IMR-90 (cell line): ENCODE measurements at regions not wholly inside any gene's neighbourhood (a gene's known extent, or its start where the extent isn't known, plus 50 kb on each side); places are given as distances from the start of the nearest gene placed in this dataset.

ENCODE experiments used
- ATAC-seq: fragments of 200-7000 bp; cut with Tn5 transposase; 2 replicates; pipeline ENCODE4 v1.9.1; 2020; ENCODE audit warnings: low read depth, mild to moderate bottlenecking, moderate library complexity
- BruUV-seq: library from RNA; stranded (reverse); fragments of 400-500 nt; replicated peaks from 2 replicates; lab custom pipeline; 2021; lab: Mats Ljungman, UMichigan
- CTCF ChIA-PET: fragments of 300-600 bp; formaldehyde crosslinking; extraction: SDS; loops from one replicate; lab custom pipeline; 2021; ENCODE audit warnings: antibody characterized with exemption; lab: Yijun Ruan, JAX
- POLR2A ChIA-PET: fragments of 300-600 bp; sonication (Branson Sonifier 250); formaldehyde crosslinking; loops from one replicate; lab custom pipeline; 2022; ENCODE audit warnings: antibody characterized with exemption; ENCODE audit not compliant: unreplicated experiment; lab: Charles Lee
- DNase-seq: peaks from one replicate; pipeline ENCODE4 v3.0.0; 2013
- H2AFZ ChIP-seq: replicated peaks from 2 replicates; pipeline ENCODE3; 2013; ENCODE audit warnings: low read length, mild to moderate bottlenecking; ENCODE audit not compliant: poor library complexity
- H2AK5ac ChIP-seq: 2 replicates; pipeline ENCODE4 v1.6.1; 2013; ENCODE audit warnings: low read depth, low read length, inconsistent platforms
- H2AK9ac ChIP-seq: replicated peaks from 2 replicates; pipeline ENCODE3; 2013; ENCODE audit warnings: mild to moderate bottlenecking, low read depth, low read length, moderate library complexity; ENCODE audit not compliant: poor library complexity
- H2BK120ac ChIP-seq: 2 replicates; pipeline ENCODE4 v1.6.1; 2013; ENCODE audit warnings: low read depth, low read length, inconsistent platforms
- H2BK15ac ChIP-seq: 3 replicates; pipeline ENCODE4 v1.6.1; 2013; ENCODE audit warnings: low read depth, low read length, inconsistent platforms
- H2BK20ac ChIP-seq: 2 replicates; pipeline ENCODE4 v1.6.1; 2013; ENCODE audit warnings: low read depth, mild to moderate bottlenecking, inconsistent platforms, low read length, moderate library complexity
- H2BK5ac ChIP-seq: 2 replicates; pipeline ENCODE4 v1.6.1; 2013; ENCODE audit warnings: mild to moderate bottlenecking, low read depth, low read length, inconsistent platforms; ENCODE audit not compliant: poor library complexity, severe bottlenecking
- H3K14ac ChIP-seq: replicated peaks from 2 replicates; pipeline ENCODE4 v1.6.1; 2013; ENCODE audit warnings: low read depth, low read length, inconsistent platforms
- H3K18ac ChIP-seq: 2 replicates; pipeline ENCODE4 v1.6.1; 2013; ENCODE audit warnings: low read depth, low read length, control low read depth
- H3K23ac ChIP-seq: 2 replicates; pipeline ENCODE4 v1.6.1; 2013; ENCODE audit warnings: low read depth, low read length, inconsistent platforms
- H3K27ac ChIP-seq: 2 replicates; pipeline ENCODE4 v1.5.1; 2013; ENCODE audit warnings: mild to moderate bottlenecking, control low read depth, low read length; ENCODE audit not compliant: insufficient read depth
- H3K27me3 ChIP-seq: 2 replicates; pipeline ENCODE4 v1.6.1; 2013; ENCODE audit warnings: low read length; ENCODE audit not compliant: control insufficient read depth, insufficient read depth
- H3K36me3 ChIP-seq: 2 replicates; pipeline ENCODE4 v1.6.1; 2013; ENCODE audit warnings: low read length, mixed read lengths; ENCODE audit not compliant: control insufficient read depth, insufficient read depth
- H3K4ac ChIP-seq: 2 replicates; pipeline ENCODE4 v1.6.1; 2013; ENCODE audit warnings: low read depth, low read length, inconsistent platforms
- H3K4me1 ChIP-seq: 2 replicates; pipeline ENCODE4 v1.6.1; 2013; ENCODE audit warnings: low read length, mixed read lengths; ENCODE audit not compliant: control insufficient read depth, insufficient read depth
- H3K4me2 ChIP-seq: 2 replicates; pipeline ENCODE4 v1.6.1; 2013; ENCODE audit warnings: low read depth, mild to moderate bottlenecking, control low read depth, low read length, moderate library complexity
- H3K4me3 ChIP-seq: 2 replicates; pipeline ENCODE4 v1.5.1; 2013; ENCODE audit warnings: low read depth, mild to moderate bottlenecking, control low read depth, low read length, moderate library complexity; ENCODE audit not compliant: insufficient read depth
- H3K56ac ChIP-seq: 2 replicates; pipeline ENCODE4 v1.6.1; 2013; ENCODE audit warnings: low read length, inconsistent platforms; ENCODE audit not compliant: insufficient read depth; ENCODE audit errors: extremely low read depth
- H3K79me1 ChIP-seq, 2 experiments: 2 replicates each; pipeline ENCODE4 v1.6.1; 2013; ENCODE audit warnings: low read length in 2 of 2, inconsistent platforms in 1 of 2, low read depth in 1 of 2
- H3K9ac ChIP-seq: 2 replicates; pipeline ENCODE4 v1.6.1; 2013; ENCODE audit warnings: low read depth, low read length, control low read depth
- H3K9me1 ChIP-seq: 2 replicates; pipeline ENCODE4 v1.6.1; 2013; ENCODE audit warnings: low read length, inconsistent platforms; ENCODE audit not compliant: insufficient read depth
- H3K9me3 ChIP-seq: 2 replicates; pipeline ENCODE4 v1.6.1; 2013; ENCODE audit warnings: low read length; ENCODE audit not compliant: control insufficient read depth, insufficient read depth
- H4K20me1 ChIP-seq: 2 replicates; pipeline ENCODE4 v1.6.1; 2013; ENCODE audit warnings: low read length, inconsistent platforms; ENCODE audit not compliant: insufficient read depth
- H4K5ac ChIP-seq: 2 replicates; pipeline ENCODE4 v1.6.1; 2013; ENCODE audit warnings: mild to moderate bottlenecking, low read depth, low read length, control low read depth
- H4K8ac ChIP-seq, 2 experiments: 2 replicates each; pipeline ENCODE4 v1.6.1; 2013; ENCODE audit warnings: low read depth in 2 of 2, low read length in 2 of 2, control low read depth in 1 of 2, inconsistent platforms in 1 of 2
- H4K91ac ChIP-seq: 2 replicates; pipeline ENCODE4 v1.6.1; 2013; ENCODE audit warnings: low read depth, low read length, inconsistent platforms; ENCODE audit not compliant: insufficient read depth
- CHD1 ChIP-seq: IDR thresholded peaks from 2 replicates; pipeline ENCODE4 v1.6.1; 2012; ENCODE audit warnings: low read depth, low read length, improper control_type of control experiment
- ELK1 ChIP-seq: fragments of 150-350 bp; IDR thresholded peaks from 2 replicates; pipeline ENCODE4 v1.6.1; 2016; ENCODE audit warnings: low read depth, mild to moderate bottlenecking, low read length, moderate library complexity, borderline replicate concordance
- FOS ChIP-seq: fragments of 150-350 bp; IDR thresholded peaks from 2 replicates; pipeline ENCODE4 v1.6.1; 2016; ENCODE audit warnings: low read depth, low read length
- MAFK ChIP-seq: IDR thresholded peaks from 2 replicates; pipeline ENCODE4 v1.6.1; 2012; ENCODE audit warnings: low read depth, low read length, improper control_type of control experiment
- MAZ ChIP-seq: IDR thresholded peaks from 2 replicates; pipeline ENCODE4 v1.6.1; 2012; ENCODE audit warnings: low read depth, mild to moderate bottlenecking, low read length, improper control_type of control experiment, moderate library complexity, borderline replicate concordance
- NFE2L2 ChIP-seq: fragments of 150-350 bp; IDR thresholded peaks from 2 replicates; pipeline ENCODE4 v1.6.1; 2016; ENCODE audit warnings: low read depth, mild to moderate bottlenecking, low read length
- POLR2A ChIP-seq: IDR thresholded peaks from 2 replicates; pipeline ENCODE4 v1.6.1; 2012; ENCODE audit warnings: mild to moderate bottlenecking, low read depth, low read length
- RCOR1 ChIP-seq: IDR thresholded peaks from 2 replicates; pipeline ENCODE4 v1.6.1; 2012; ENCODE audit warnings: mild to moderate bottlenecking, low read length, improper control_type of control experiment; ENCODE audit not compliant: insufficient replicate concordance
- RFX5 ChIP-seq: IDR thresholded peaks from 2 replicates; pipeline ENCODE4 v1.8.0; 2012; ENCODE audit warnings: low read depth, mild to moderate bottlenecking, low read length, moderate library complexity
- USF2 ChIP-seq: fragments of 150-350 bp; IDR thresholded peaks from 2 replicates; pipeline ENCODE4 v1.6.1; 2017; ENCODE audit warnings: mild to moderate bottlenecking, antibody characterized with exemption, low read length, low read depth
- WGBS, 2 experiments: methylation state at CpG; one replicate each; pipeline versions ENCODE4 v1.1.5 to v1.1.7; 2013; ENCODE audit warnings: missing lambda C conversion rate in 2 of 2; ENCODE audit not compliant: insufficient read length in 1 of 2; ENCODE audit errors: extremely low coverage in 2 of 2; 5-methylcytosine and 5-hydroxymethylcytosine counted together
- dilution Hi-C: fragments of 300-500 bp; cut with HindIII; formaldehyde crosslinking; loops from one replicate; pipeline ENCODE4 v1.14.3; 2018; ENCODE audit warnings: low sequenced_read_pairs; ENCODE audit not compliant: unreplicated experiment
- in situ Hi-C: fragments of 300-500 bp; cut with MboI; formaldehyde crosslinking; loops from 3 replicates; pipeline ENCODE4 v1.14.3; 2019; ENCODE audit warnings: low sequenced_read_pairs, inconsistent platforms, mixed read lengths
- intact Hi-C: fragments of 100-400 bp; cut with micrococcal nuclease; formaldehyde crosslinking; loops from 2 replicates; pipeline ENCODE4 v1.10.0; 2022

GRCh38 chr3:80788914-80789313, 972.5 kb downstream of the GBE1 start:
- dilution Hi-C loops (no loop called here), in situ Hi-C loops (no loop called here), intact Hi-C loops (no loop called here)
- Histone ChIP-seq H3K36me3 (no peaks in the 10 kb centered on the region), H3K27me3 (no peaks in the 10 kb centered on the region), H3K27ac (no peak overlapping the region), H3K56ac (no peak overlapping the region), H4K91ac (no peak overlapping the region), H3K4me3 (no peak overlapping the region), H3K4me1 (no peaks in the 10 kb centered on the region), H4K8ac (no peak overlapping the region), H2BK120ac (no peak overlapping the region), H3K9ac (no peak overlapping the region), H3K4me2 (no peak overlapping the region), H2BK15ac (no peak overlapping the region), H3K79me1 (no peaks in the 10 kb centered on the region), H3K14ac (no peak overlapping the region), H3K18ac (no peak overlapping the region), H2AFZ (no peak overlapping the region), H3K9me3 (peaks cover 4% of the 10 kb centered on the region), H3K23ac (no peak overlapping the region), H4K20me1 (no peaks in the 10 kb centered on the region), H2BK20ac (no peak overlapping the region), H2AK9ac (no peak overlapping the region), H4K5ac (no peak overlapping the region), H2BK5ac (no peak overlapping the region), H3K9me1 (no peaks in the 10 kb centered on the region), H3K4ac (no peak overlapping the region), H2AK5ac (no peak overlapping the region)
- CTCF ChIA-PET, result no interaction called here
- DNase-seq (no peak), ATAC-seq (no peak)
- TF ChIP-seq RCOR1, result no peak
- TF ChIP-seq MAFK, result no peak
- TF ChIP-seq NFE2L2, result no peak
- TF ChIP-seq ELK1, result no peak
- no peak for TF ChIP-seq MAZ
- TF ChIP-seq USF2, result no peak
- TF ChIP-seq CHD1, result no peak
- no peak for TF ChIP-seq RFX5
- no peak for TF ChIP-seq FOS
- no peak for TF ChIP-seq POLR2A
- POLR2A ChIA-PET, result no interaction called here
- no CpG with 5 or more reads among the region's 2 CpGs for WGBS, 2 experiments
- BruUV-seq, result no TSS peak
